GM12864 (cell line): ENCODE measurements at regions not wholly inside any gene's neighbourhood (a gene's known extent, or its start where the extent isn't known, plus 50 kb on each side); places are given as distances from the start of the nearest gene placed in this dataset.

Source experiments
- DNase-seq: peaks from one replicate; pipeline ENCODE4 v3.0.0-alpha.2; 2011; ENCODE audit warnings: low read depth
- H3K4me3 ChIP-seq: 2 replicates; pipeline ENCODE4 v1.5.1; 2011; ENCODE audit warnings: mild to moderate bottlenecking, low read depth, low read length, control low read depth
- TF ChIP-seq, protein P1 (sequence below): IDR thresholded peaks from 2 replicates; pipeline ENCODE4 v1.5.1; 2011; ENCODE audit warnings: low read depth, mild to moderate bottlenecking, moderate library complexity, low read length, control low read depth, inconsistent platforms; ENCODE audit errors: missing control alignments

DNA sequence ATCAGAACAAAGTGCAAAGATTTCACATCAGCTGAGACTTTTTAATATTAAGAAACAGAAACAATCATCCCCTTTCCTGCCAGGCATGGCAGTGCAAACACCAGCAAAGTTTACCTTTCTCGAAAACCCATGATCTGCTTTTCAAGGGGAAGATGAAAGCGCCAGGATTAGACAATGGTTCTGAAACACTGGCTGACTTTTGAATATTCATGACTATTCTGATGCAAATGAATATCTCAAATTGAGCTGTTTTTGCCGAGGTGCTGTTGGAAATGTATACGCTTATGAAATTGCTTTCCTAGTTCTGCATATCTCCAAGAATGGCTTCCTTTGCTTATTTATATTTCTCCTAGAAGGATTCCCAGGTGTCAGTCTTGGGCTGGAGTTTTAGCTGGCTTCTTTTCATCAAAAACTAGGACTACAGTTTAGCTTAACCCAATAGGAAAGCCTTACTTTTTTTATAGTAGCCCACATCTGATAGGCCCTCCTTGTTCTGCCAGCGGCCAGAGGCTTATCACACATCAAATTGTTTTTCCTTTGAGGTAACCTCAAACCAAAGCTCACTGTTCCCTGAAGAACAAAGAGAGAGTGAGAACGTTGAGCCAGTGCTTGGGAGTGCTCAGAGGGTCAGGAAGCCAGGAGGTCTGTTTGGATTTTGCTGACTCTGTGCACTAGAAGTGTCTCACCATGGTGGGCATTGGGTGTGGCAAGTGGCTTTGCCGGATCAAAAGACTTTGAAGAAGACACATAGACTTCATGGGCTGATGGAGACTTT, 74.0 kb upstream of the PLCL2 start:
- TF ChIP-seq, protein P1, sequence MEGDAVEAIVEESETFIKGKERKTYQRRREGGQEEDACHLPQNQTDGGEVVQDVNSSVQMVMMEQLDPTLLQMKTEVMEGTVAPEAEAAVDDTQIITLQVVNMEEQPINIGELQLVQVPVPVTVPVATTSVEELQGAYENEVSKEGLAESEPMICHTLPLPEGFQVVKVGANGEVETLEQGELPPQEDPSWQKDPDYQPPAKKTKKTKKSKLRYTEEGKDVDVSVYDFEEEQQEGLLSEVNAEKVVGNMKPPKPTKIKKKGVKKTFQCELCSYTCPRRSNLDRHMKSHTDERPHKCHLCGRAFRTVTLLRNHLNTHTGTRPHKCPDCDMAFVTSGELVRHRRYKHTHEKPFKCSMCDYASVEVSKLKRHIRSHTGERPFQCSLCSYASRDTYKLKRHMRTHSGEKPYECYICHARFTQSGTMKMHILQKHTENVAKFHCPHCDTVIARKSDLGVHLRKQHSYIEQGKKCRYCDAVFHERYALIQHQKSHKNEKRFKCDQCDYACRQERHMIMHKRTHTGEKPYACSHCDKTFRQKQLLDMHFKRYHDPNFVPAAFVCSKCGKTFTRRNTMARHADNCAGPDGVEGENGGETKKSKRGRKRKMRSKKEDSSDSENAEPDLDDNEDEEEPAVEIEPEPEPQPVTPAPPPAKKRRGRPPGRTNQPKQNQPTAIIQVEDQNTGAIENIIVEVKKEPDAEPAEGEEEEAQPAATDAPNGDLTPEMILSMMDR: no peak
- no peak for DNase-seq
- H3K4me3 ChIP-seq: no peak overlapping the region

DNA sequence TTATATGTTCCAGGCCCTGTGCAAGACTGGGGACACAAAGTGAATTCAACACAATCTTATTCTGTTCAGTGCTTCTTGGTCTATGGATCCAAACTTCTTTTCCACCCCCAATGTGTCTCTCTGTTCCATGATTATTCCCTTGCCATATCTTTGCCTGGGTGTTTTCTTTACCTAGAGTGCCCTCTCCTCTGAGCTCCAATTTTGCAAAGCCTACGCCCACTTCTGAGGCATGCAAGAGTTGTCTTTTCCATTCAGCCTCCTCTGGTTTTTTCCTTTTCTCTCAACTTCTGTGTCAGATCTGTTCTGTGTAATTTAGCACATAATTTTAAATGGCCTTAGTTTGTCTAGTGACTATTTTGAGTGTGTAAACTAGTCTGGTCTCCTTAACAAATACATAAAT, 72.8 kb upstream of the PLCL2 start:
- TF ChIP-seq, protein P1: no peak
- no peak for DNase-seq
- no peak overlapping the region for H3K4me3 ChIP-seq

GRCh38 chr3:16813336-16813735, 71.4 kb upstream of the PLCL2 start:
- TF ChIP-seq, protein P1: no peak

GRCh38 chr3:16816048-16816780, 68.5 kb upstream of the PLCL2 start:
- DNase-seq: peak; percentile 30
- H3K4me3 ChIP-seq: no peak overlapping the region
- TF ChIP-seq, protein P1: no peak

More at GRCh38 chr3:16813336-16813735, 71.4 kb upstream of the PLCL2 start:
- no peak overlapping the region for H3K4me3 ChIP-seq
- DNase-seq: no peak

DNA sequence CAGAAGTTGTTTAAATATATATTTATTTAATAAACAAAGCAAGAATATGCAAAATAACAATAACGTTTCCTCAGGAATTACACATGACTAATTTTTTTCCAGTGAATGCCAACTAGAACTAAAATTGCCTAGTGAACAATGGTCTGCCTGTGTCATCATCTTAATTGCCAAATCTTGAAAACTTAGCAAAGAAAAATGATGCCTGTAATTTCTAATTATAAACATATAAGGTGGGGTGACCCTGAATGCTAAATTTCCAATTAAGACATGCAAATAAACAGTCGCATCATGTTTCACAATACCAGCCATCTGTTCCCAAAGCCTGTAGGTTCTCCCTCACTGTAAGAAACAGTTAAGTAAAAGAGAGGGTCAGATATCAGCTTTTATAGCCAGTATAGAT, 67.6 kb upstream of the PLCL2 start:
- no peak overlapping the region for H3K4me3 ChIP-seq
- no peak for DNase-seq
- TF ChIP-seq, protein P1: no peak

DNA sequence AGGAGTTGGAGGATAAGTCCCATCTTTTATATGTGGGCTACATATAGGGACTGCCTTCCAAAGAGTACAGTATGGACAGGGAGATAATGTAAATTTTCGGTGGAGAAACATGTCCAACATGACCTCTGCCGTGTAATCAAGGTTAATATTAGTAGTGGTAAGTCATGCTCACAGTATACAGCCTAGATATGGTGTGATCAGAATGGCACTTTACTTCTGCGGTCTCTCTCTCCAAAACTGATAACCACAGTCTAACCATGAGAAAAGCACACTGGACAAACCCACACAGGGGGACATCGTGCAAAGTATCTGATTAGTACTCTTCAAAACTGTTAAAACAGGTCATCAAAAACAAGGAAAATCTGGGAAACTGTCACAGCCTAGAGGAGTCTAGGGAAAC, 66.6 kb upstream of the PLCL2 start:
- DNase-seq: no peak
- no peak overlapping the region for H3K4me3 ChIP-seq
- TF ChIP-seq, protein P1: no peak
